ENCODE measurements at regions not wholly inside any gene's neighbourhood (a gene's known extent, or its start where the extent isn't known, plus 50 kb on each side); places are given as distances from the start of the nearest gene placed in this dataset.

- TF ChIP-seq CTCF (IDR thresholded peaks at IDR 0.05) (no peak), POLR2A (IDR thresholded peaks at IDR 0.05) (no peak)
Observed at GRCh38 chr11:131204765-131205380, 165.5 kb upstream of the NTM start.
